IMR-90 (cell line): ENCODE measurements at regions not wholly inside any gene's neighbourhood (a gene's known extent, or its start where the extent isn't known, plus 50 kb on each side); places are given as distances from the start of the nearest gene placed in this dataset.

ENCODE experiments used
- ATAC-seq: fragments of 200-7000 bp; cut with Tn5 transposase; 2 replicates; pipeline ENCODE4 v1.9.1; 2020; ENCODE audit warnings: low read depth, mild to moderate bottlenecking, moderate library complexity
- BruUV-seq: library from RNA; stranded (reverse); fragments of 400-500 nt; replicated peaks from 2 replicates; lab custom pipeline; 2021; lab: Mats Ljungman, UMichigan
- CTCF ChIA-PET: fragments of 300-600 bp; formaldehyde crosslinking; extraction: SDS; loops from one replicate; lab custom pipeline; 2021; ENCODE audit warnings: antibody characterized with exemption; lab: Yijun Ruan, JAX
- POLR2A ChIA-PET: fragments of 300-600 bp; sonication (Branson Sonifier 250); formaldehyde crosslinking; loops from one replicate; lab custom pipeline; 2022; ENCODE audit warnings: antibody characterized with exemption; ENCODE audit not compliant: unreplicated experiment; lab: Charles Lee
- DNase-seq: peaks from one replicate; pipeline ENCODE4 v3.0.0; 2013
- H2AFZ ChIP-seq: replicated peaks from 2 replicates; pipeline ENCODE3; 2013; ENCODE audit warnings: low read length, mild to moderate bottlenecking; ENCODE audit not compliant: poor library complexity
- H2AK5ac ChIP-seq: 2 replicates; pipeline ENCODE4 v1.6.1; 2013; ENCODE audit warnings: low read depth, low read length, inconsistent platforms
- H2AK9ac ChIP-seq: replicated peaks from 2 replicates; pipeline ENCODE3; 2013; ENCODE audit warnings: mild to moderate bottlenecking, low read depth, low read length, moderate library complexity; ENCODE audit not compliant: poor library complexity
- H2BK120ac ChIP-seq: 2 replicates; pipeline ENCODE4 v1.6.1; 2013; ENCODE audit warnings: low read depth, low read length, inconsistent platforms
- H2BK15ac ChIP-seq: 3 replicates; pipeline ENCODE4 v1.6.1; 2013; ENCODE audit warnings: low read depth, low read length, inconsistent platforms
- H2BK20ac ChIP-seq: 2 replicates; pipeline ENCODE4 v1.6.1; 2013; ENCODE audit warnings: low read depth, mild to moderate bottlenecking, inconsistent platforms, low read length, moderate library complexity
- H2BK5ac ChIP-seq: 2 replicates; pipeline ENCODE4 v1.6.1; 2013; ENCODE audit warnings: mild to moderate bottlenecking, low read depth, low read length, inconsistent platforms; ENCODE audit not compliant: poor library complexity, severe bottlenecking
- H3K14ac ChIP-seq: replicated peaks from 2 replicates; pipeline ENCODE4 v1.6.1; 2013; ENCODE audit warnings: low read depth, low read length, inconsistent platforms
- H3K18ac ChIP-seq: 2 replicates; pipeline ENCODE4 v1.6.1; 2013; ENCODE audit warnings: low read depth, low read length, control low read depth
- H3K23ac ChIP-seq: 2 replicates; pipeline ENCODE4 v1.6.1; 2013; ENCODE audit warnings: low read depth, low read length, inconsistent platforms
- H3K27ac ChIP-seq: 2 replicates; pipeline ENCODE4 v1.5.1; 2013; ENCODE audit warnings: mild to moderate bottlenecking, control low read depth, low read length; ENCODE audit not compliant: insufficient read depth
- H3K27me3 ChIP-seq: 2 replicates; pipeline ENCODE4 v1.6.1; 2013; ENCODE audit warnings: low read length; ENCODE audit not compliant: control insufficient read depth, insufficient read depth
- H3K36me3 ChIP-seq: 2 replicates; pipeline ENCODE4 v1.6.1; 2013; ENCODE audit warnings: low read length, mixed read lengths; ENCODE audit not compliant: control insufficient read depth, insufficient read depth
- H3K4ac ChIP-seq: 2 replicates; pipeline ENCODE4 v1.6.1; 2013; ENCODE audit warnings: low read depth, low read length, inconsistent platforms
- H3K4me1 ChIP-seq: 2 replicates; pipeline ENCODE4 v1.6.1; 2013; ENCODE audit warnings: low read length, mixed read lengths; ENCODE audit not compliant: control insufficient read depth, insufficient read depth
- H3K4me2 ChIP-seq: 2 replicates; pipeline ENCODE4 v1.6.1; 2013; ENCODE audit warnings: low read depth, mild to moderate bottlenecking, control low read depth, low read length, moderate library complexity
- H3K4me3 ChIP-seq: 2 replicates; pipeline ENCODE4 v1.5.1; 2013; ENCODE audit warnings: low read depth, mild to moderate bottlenecking, control low read depth, low read length, moderate library complexity; ENCODE audit not compliant: insufficient read depth
- H3K56ac ChIP-seq: 2 replicates; pipeline ENCODE4 v1.6.1; 2013; ENCODE audit warnings: low read length, inconsistent platforms; ENCODE audit not compliant: insufficient read depth; ENCODE audit errors: extremely low read depth
- H3K79me1 ChIP-seq, 2 experiments: 2 replicates each; pipeline ENCODE4 v1.6.1; 2013; ENCODE audit warnings: low read length in 2 of 2, inconsistent platforms in 1 of 2, low read depth in 1 of 2
- H3K9ac ChIP-seq: 2 replicates; pipeline ENCODE4 v1.6.1; 2013; ENCODE audit warnings: low read depth, low read length, control low read depth
- H3K9me1 ChIP-seq: 2 replicates; pipeline ENCODE4 v1.6.1; 2013; ENCODE audit warnings: low read length, inconsistent platforms; ENCODE audit not compliant: insufficient read depth
- H3K9me3 ChIP-seq: 2 replicates; pipeline ENCODE4 v1.6.1; 2013; ENCODE audit warnings: low read length; ENCODE audit not compliant: control insufficient read depth, insufficient read depth
- H4K20me1 ChIP-seq: 2 replicates; pipeline ENCODE4 v1.6.1; 2013; ENCODE audit warnings: low read length, inconsistent platforms; ENCODE audit not compliant: insufficient read depth
- H4K5ac ChIP-seq: 2 replicates; pipeline ENCODE4 v1.6.1; 2013; ENCODE audit warnings: mild to moderate bottlenecking, low read depth, low read length, control low read depth
- H4K8ac ChIP-seq, 2 experiments: 2 replicates each; pipeline ENCODE4 v1.6.1; 2013; ENCODE audit warnings: low read depth in 2 of 2, low read length in 2 of 2, control low read depth in 1 of 2, inconsistent platforms in 1 of 2
- H4K91ac ChIP-seq: 2 replicates; pipeline ENCODE4 v1.6.1; 2013; ENCODE audit warnings: low read depth, low read length, inconsistent platforms; ENCODE audit not compliant: insufficient read depth
- CEBPB ChIP-seq: IDR thresholded peaks from 2 replicates; pipeline ENCODE4 v1.6.1; 2012; ENCODE audit warnings: low read depth, low read length, improper control_type of control experiment
- CHD1 ChIP-seq: IDR thresholded peaks from 2 replicates; pipeline ENCODE4 v1.6.1; 2012; ENCODE audit warnings: low read depth, low read length, improper control_type of control experiment
- CTCF ChIP-seq: conservative IDR thresholded peaks from 2 replicates; pipeline ENCODE4 v1.5.1; 2012; ENCODE audit warnings: mild to moderate bottlenecking, low read depth, low read length, improper control_type of control experiment
- ELK1 ChIP-seq: fragments of 150-350 bp; IDR thresholded peaks from 2 replicates; pipeline ENCODE4 v1.6.1; 2016; ENCODE audit warnings: low read depth, mild to moderate bottlenecking, low read length, moderate library complexity, borderline replicate concordance
- FOS ChIP-seq: fragments of 150-350 bp; IDR thresholded peaks from 2 replicates; pipeline ENCODE4 v1.6.1; 2016; ENCODE audit warnings: low read depth, low read length
- MXI1 ChIP-seq: IDR thresholded peaks from 2 replicates; pipeline ENCODE4 v1.6.1; 2012; ENCODE audit warnings: low read depth, mild to moderate bottlenecking, low read length, moderate library complexity, borderline replicate concordance
- NFE2L2 ChIP-seq: fragments of 150-350 bp; IDR thresholded peaks from 2 replicates; pipeline ENCODE4 v1.6.1; 2016; ENCODE audit warnings: low read depth, mild to moderate bottlenecking, low read length
- POLR2A ChIP-seq: IDR thresholded peaks from 2 replicates; pipeline ENCODE4 v1.6.1; 2012; ENCODE audit warnings: mild to moderate bottlenecking, low read depth, low read length
- RFX5 ChIP-seq: IDR thresholded peaks from 2 replicates; pipeline ENCODE4 v1.8.0; 2012; ENCODE audit warnings: low read depth, mild to moderate bottlenecking, low read length, moderate library complexity
- whole genome bisulfite sequencing, 2 experiments: methylation state at CpG; one replicate each; pipeline versions ENCODE4 v1.1.5 to v1.1.7; 2013; ENCODE audit warnings: missing lambda C conversion rate in 2 of 2; ENCODE audit not compliant: insufficient read length in 1 of 2; ENCODE audit errors: extremely low coverage in 2 of 2; 5-methylcytosine and 5-hydroxymethylcytosine counted together
- dilution Hi-C: fragments of 300-500 bp; cut with HindIII; formaldehyde crosslinking; loops from one replicate; pipeline ENCODE4 v1.14.3; 2018; ENCODE audit warnings: low sequenced_read_pairs; ENCODE audit not compliant: unreplicated experiment
- in situ Hi-C: fragments of 300-500 bp; cut with MboI; formaldehyde crosslinking; loops from 3 replicates; pipeline ENCODE4 v1.14.3; 2019; ENCODE audit warnings: low sequenced_read_pairs, inconsistent platforms, mixed read lengths
- intact Hi-C: fragments of 100-400 bp; cut with micrococcal nuclease; formaldehyde crosslinking; loops from 2 replicates; pipeline ENCODE4 v1.10.0; 2022

- Histone ChIP-seq H3K4ac (no peak overlapping the region), H2BK20ac (no peak overlapping the region), H3K56ac (no peak overlapping the region), H4K8ac (no peak overlapping the region), H2AFZ (no peak overlapping the region), H3K9me1 (no peaks in the 10 kb centered on the region), H3K9me3 (no peaks in the 10 kb centered on the region), H3K18ac (no peak overlapping the region), H4K20me1 (no peaks in the 10 kb centered on the region), H4K5ac (no peak overlapping the region), H4K91ac (no peak overlapping the region), H3K27me3 (no peaks in the 10 kb centered on the region), H3K4me2 (no peak overlapping the region), H3K4me1 (no peaks in the 10 kb centered on the region; the same call in 1 of the 2 replicates), H2BK5ac (no peak overlapping the region), H3K36me3 (no peaks in the 10 kb centered on the region), H3K14ac (no peak overlapping the region), H3K9ac (no peak overlapping the region), H2AK9ac (no peak overlapping the region), H3K4me3 (no peak overlapping the region), H3K23ac (no peak overlapping the region), H3K79me1 (no peaks in the 10 kb centered on the region), H2BK120ac (no peak overlapping the region), H3K27ac (no peak overlapping the region), H2AK5ac (no peak overlapping the region), H2BK15ac (no peak overlapping the region)
- intact Hi-C loops (no loop called here), in situ Hi-C loops (no loop called here), dilution Hi-C loops (no loop called here)
- ChIA-PET CTCF (no interaction called here), POLR2A (no interaction called here)
- ATAC-seq (no peak), DNase-seq (no peak)
- TF ChIP-seq CTCF (no peak), POLR2A (no peak), MXI1 (no peak), CEBPB (no peak), NFE2L2 (no peak), CHD1 (no peak), RFX5 (no peak), ELK1 (no peak), FOS (no peak)
- no TSS peak for BruUV-seq
- WGBS, 2 experiments: no CpG with 5 or more reads among the region's 3 CpGs
These were observed 50.8 kb upstream of the FREM2 start for GRCh38 chr13:38636073-38636472.
